ENCODE measurements at regions not wholly inside any gene's neighbourhood (a gene's known extent, or its start where the extent isn't known, plus 50 kb on each side); places are given as distances from the start of the nearest gene placed in this dataset.

DNA sequence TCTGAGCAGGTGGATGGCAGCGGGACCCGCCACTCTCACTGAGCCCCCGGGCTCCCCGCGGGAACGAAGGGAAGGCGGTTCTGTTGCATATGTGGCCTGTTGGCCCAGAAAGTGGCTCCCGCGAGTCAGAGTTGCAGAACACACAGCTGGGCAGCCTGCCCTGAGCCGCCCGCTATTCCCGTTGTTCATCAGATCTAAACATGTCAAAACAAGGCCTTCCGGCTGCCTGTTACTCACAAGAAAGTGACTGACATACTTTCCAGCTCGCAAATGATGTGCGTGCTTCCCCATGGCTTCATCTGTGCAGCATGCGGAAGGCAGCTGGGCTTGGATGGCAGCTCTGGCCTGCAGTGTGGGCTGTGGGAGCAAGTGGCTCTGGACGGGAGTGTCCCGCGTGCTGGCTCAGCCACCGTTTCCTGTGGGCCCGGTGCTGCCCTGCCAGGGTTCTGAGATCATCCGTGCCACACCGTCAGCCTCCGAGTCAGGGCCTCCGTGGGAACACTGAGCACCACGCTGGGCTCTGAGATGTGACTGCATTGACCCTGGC is 227.3 kb downstream of the ERMARD start:
- TF ChIP-seq, protein P1, sequence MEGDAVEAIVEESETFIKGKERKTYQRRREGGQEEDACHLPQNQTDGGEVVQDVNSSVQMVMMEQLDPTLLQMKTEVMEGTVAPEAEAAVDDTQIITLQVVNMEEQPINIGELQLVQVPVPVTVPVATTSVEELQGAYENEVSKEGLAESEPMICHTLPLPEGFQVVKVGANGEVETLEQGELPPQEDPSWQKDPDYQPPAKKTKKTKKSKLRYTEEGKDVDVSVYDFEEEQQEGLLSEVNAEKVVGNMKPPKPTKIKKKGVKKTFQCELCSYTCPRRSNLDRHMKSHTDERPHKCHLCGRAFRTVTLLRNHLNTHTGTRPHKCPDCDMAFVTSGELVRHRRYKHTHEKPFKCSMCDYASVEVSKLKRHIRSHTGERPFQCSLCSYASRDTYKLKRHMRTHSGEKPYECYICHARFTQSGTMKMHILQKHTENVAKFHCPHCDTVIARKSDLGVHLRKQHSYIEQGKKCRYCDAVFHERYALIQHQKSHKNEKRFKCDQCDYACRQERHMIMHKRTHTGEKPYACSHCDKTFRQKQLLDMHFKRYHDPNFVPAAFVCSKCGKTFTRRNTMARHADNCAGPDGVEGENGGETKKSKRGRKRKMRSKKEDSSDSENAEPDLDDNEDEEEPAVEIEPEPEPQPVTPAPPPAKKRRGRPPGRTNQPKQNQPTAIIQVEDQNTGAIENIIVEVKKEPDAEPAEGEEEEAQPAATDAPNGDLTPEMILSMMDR (conservative IDR thresholded peaks at IDR 0.05; ENCODE audit: low read depth, low read length): no peak
- TF ChIP-seq EZH2 (IDR thresholded peaks at IDR 0.05; ENCODE audit: borderline replicate concordance, low read depth, low read length, poor library complexity, severe bottlenecking): no peak
